ENCODE measurements at regions not wholly inside any gene's neighbourhood (a gene's known extent, or its start where the extent isn't known, plus 50 kb on each side); places are given as distances from the start of the nearest gene placed in this dataset.

GRCh38 chr1:228876187-228876586 lies 140.9 kb downstream of the RHOU start:
- Histone ChIP-seq H3K27me3 (ENCODE audit: control insufficient read depth in 2 of 2, insufficient read depth in 2 of 2, low read length in 2 of 2) (no peaks in the 10 kb centered on the region), H3K4me1 (ENCODE audit: control insufficient read depth in 2 of 2, insufficient read depth in 2 of 2, low read length in 2 of 2) (no peaks in the 10 kb centered on the region), H3K9me3 (ENCODE audit: control insufficient read depth in 2 of 3, low read length in 3 of 3) (no peaks in the 10 kb centered on the region), H3K36me3 (ENCODE audit: control insufficient read depth in 2 of 3, insufficient read depth in 3 of 3, low read length in 3 of 3) (no peaks in the 10 kb centered on the region), H3K4me3 (ENCODE audit: low read length) (no peak overlapping the region), H3K27ac (ENCODE audit: low read depth, low read length) (no peak overlapping the region)
- no peak for ATAC-seq
- H3K9me3 Mint-ChIP-seq, result peaks cover 0 to 5% (median 1%) of the 10 kb centered on the region in 11 donors
- no peak overlapping the region for H3K27ac Mint-ChIP-seq
- intact Hi-C loops (cut with micrococcal nuclease), result no loop called here
- H3K36me3 Mint-ChIP-seq, result no peaks in the 10 kb centered on the region
- no peak for DNase-seq
- ChIA-PET CTCF (no interaction called here), POLR2A (interaction anchor here (0.8 kb wide), 1 partner anchor 29 kb away, joined by 3 read pairs; no protein-coding TSS in a partner anchor)
- H3K4me3 Mint-ChIP-seq, result no peak overlapping the region
- H3K27me3 Mint-ChIP-seq, result peaks cover 0 to 16% (median 0%) of the 10 kb centered on the region in 5 donors
- H3K4me1 Mint-ChIP-seq, result no peaks in the 10 kb centered on the region

DNA sequence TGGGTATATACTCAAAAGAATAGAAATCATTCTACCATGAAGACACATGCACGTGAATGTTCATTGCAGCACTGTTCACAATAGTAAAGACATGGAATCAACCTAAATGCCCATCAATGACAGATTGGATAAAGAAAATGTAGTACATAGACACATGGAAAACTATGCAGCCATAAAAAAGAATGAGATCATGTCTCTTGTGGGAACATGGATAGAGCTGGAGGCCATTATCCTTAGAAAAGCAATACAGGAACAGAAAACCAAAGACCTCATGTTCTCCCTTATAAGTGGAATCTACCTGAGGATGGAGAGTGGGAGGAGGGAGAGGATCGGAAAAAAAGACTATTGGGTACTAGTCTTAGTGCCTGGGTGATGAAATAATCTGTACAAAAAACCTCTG lies 143.9 kb downstream of the RHOU start:
- Histone ChIP-seq H3K4me1 (ENCODE audit: control insufficient read depth in 2 of 2, insufficient read depth in 2 of 2, low read length in 2 of 2) (no peaks in the 10 kb centered on the region), H3K36me3 (ENCODE audit: control insufficient read depth in 2 of 3, insufficient read depth in 3 of 3, low read length in 3 of 3) (no peaks in the 10 kb centered on the region), H3K9me3 (ENCODE audit: control insufficient read depth in 2 of 3, low read length in 3 of 3) (no peaks in the 10 kb centered on the region), H3K27ac (ENCODE audit: low read depth, low read length) (no peak overlapping the region), H3K4me3 (ENCODE audit: low read length) (no peak overlapping the region), H3K27me3 (ENCODE audit: control insufficient read depth in 2 of 2, insufficient read depth in 2 of 2, low read length in 2 of 2) (no peaks in the 10 kb centered on the region)
- intact Hi-C loops (cut with micrococcal nuclease), result no loop called here
- H3K27me3 Mint-ChIP-seq, result peaks cover 0 to 6% (median 0%) of the 10 kb centered on the region in 5 donors
- peaks cover 0 to 8% (median 4%) of the 10 kb centered on the region in 11 donors for H3K9me3 Mint-ChIP-seq
- ATAC-seq, result no peak
- H3K4me1 Mint-ChIP-seq, result no peaks in the 10 kb centered on the region
- H3K27ac Mint-ChIP-seq, result no peak overlapping the region
- ChIA-PET POLR2A (no interaction called here), CTCF (no interaction called here)
- H3K4me3 Mint-ChIP-seq, result no peak overlapping the region
- peaks cover 0 to 4% (median 0%) of the 10 kb centered on the region in 5 donors for H3K36me3 Mint-ChIP-seq
- DNase-seq, result no peak

DNA sequence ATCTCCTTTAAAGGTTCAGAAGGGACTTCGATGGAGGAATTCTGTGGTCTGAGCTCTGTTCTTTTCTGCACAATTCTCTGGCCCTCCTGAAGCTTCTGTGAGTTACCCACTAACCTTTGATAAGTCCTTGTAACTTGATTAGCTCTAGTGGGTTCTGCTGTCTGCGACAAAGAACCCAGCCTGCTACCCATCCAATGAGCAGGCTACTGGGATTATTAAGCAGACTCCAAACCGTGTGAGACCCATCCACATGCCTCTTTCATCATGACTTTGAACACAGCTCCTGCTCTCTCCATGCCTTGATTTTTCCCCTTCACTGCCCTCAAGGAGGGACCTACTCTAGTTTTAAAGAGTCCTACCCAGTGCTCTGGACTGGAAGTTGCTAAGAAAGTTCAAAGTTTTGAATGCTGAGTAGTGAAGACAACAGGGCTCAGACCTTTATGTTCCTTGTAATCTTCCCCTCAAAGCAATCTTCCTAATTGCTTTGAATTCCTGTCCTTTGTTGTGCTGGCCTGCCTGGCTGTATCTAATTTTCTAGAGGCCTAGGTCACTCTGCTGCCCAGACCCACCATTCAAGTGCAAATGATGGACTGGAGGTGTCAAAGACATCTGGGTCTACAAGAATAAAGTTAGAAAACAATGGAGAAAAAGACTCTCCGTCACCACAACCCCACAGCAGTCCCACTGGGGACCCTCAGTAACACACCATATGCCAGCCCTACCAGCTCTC lies 146.9 kb downstream of the RHOU start:
- H3K36me3 ChIP-seq (ENCODE audit: control insufficient read depth in 2 of 3, insufficient read depth in 3 of 3, low read length in 3 of 3), result no peaks in the 10 kb centered on the region
- ATAC-seq, result no peak
- CTCF ChIA-PET, result no interaction called here
- H3K27me3 ChIP-seq (ENCODE audit: control insufficient read depth in 2 of 2, insufficient read depth in 2 of 2, low read length in 2 of 2), result no peaks in the 10 kb centered on the region
- intact Hi-C loops (cut with micrococcal nuclease), result no loop called here
- H3K27me3 Mint-ChIP-seq, result peaks cover 0 to 4% (median 0%) of the 10 kb centered on the region in 5 donors
- no peak overlapping the region for H3K27ac Mint-ChIP-seq
- no peak for DNase-seq
- H3K4me3 ChIP-seq (ENCODE audit: low read length), result no peak overlapping the region
- peaks cover 0 to 2% (median 0%) of the 10 kb centered on the region in 7 donors for H3K4me1 Mint-ChIP-seq
- H3K4me1 ChIP-seq (ENCODE audit: control insufficient read depth in 2 of 2, insufficient read depth in 2 of 2, low read length in 2 of 2), result no peaks in the 10 kb centered on the region
- H3K27ac ChIP-seq (ENCODE audit: low read depth, low read length), result no peak overlapping the region
- H3K4me3 Mint-ChIP-seq, result no peak overlapping the region
- H3K36me3 Mint-ChIP-seq, result peaks cover 0 to 5% (median 0%) of the 10 kb centered on the region in 5 donors
- H3K9me3 Mint-ChIP-seq, result peaks cover 0 to 13% (median 4%) of the 10 kb centered on the region in 11 donors
- no peaks in the 10 kb centered on the region for H3K9me3 ChIP-seq (ENCODE audit: control insufficient read depth in 2 of 3, low read length in 3 of 3)
- POLR2A ChIA-PET, result no interaction called here

GRCh38 chr1:228882771-228883450 lies 147.6 kb downstream of the RHOU start:
- Mint-ChIP-seq H3K36me3 (peaks cover 0 to 5% (median 0%) of the 10 kb centered on the region in 5 donors), H3K9me3 (peaks cover 0 to 13% (median 4%) of the 10 kb centered on the region in 11 donors), H3K27me3 (peaks cover 0 to 8% (median 0%) of the 10 kb centered on the region in 5 donors), H3K4me3 (no peak overlapping the region), H3K27ac (peak overlapping the region in 1 of 9 donors; percentile 37), H3K4me1 (peaks cover 0 to 2% (median 0%) of the 10 kb centered on the region in 7 donors)
- Histone ChIP-seq H3K4me1 (ENCODE audit: control insufficient read depth in 2 of 2, insufficient read depth in 2 of 2, low read length in 2 of 2) (no peaks in the 10 kb centered on the region), H3K4me3 (ENCODE audit: low read length) (no peak overlapping the region), H3K36me3 (ENCODE audit: control insufficient read depth in 2 of 3, insufficient read depth in 3 of 3, low read length in 3 of 3) (no peaks in the 10 kb centered on the region), H3K9me3 (ENCODE audit: control insufficient read depth in 2 of 3, low read length in 3 of 3) (no peaks in the 10 kb centered on the region), H3K27me3 (ENCODE audit: control insufficient read depth in 2 of 2, insufficient read depth in 2 of 2, low read length in 2 of 2) (no peaks in the 10 kb centered on the region), H3K27ac (ENCODE audit: low read depth, low read length) (no peak overlapping the region)
- CTCF ChIA-PET, result no interaction called here
- DNase-seq, result no peak
- ATAC-seq, result no peak
- intact Hi-C loops (cut with micrococcal nuclease), result no loop called here
- POLR2A ChIA-PET, result no interaction called here

GRCh38 chr1:228883535-228883934 lies 148.3 kb downstream of the RHOU start:
- DNase-seq (no peak), ATAC-seq (no peak)
- H3K36me3 ChIP-seq (ENCODE audit: control insufficient read depth in 2 of 3, insufficient read depth in 3 of 3, low read length in 3 of 3), result no peaks in the 10 kb centered on the region
- H3K36me3 Mint-ChIP-seq, result peaks cover 0 to 5% (median 0%) of the 10 kb centered on the region in 5 donors
- no peaks in the 10 kb centered on the region for H3K27me3 ChIP-seq (ENCODE audit: control insufficient read depth in 2 of 2, insufficient read depth in 2 of 2, low read length in 2 of 2)
- ChIA-PET POLR2A (no interaction called here), CTCF (no interaction called here)
- H3K27me3 Mint-ChIP-seq, result peaks cover 0 to 10% (median 0%) of the 10 kb centered on the region in 5 donors
- intact Hi-C loops (cut with micrococcal nuclease), result no loop called here
- peaks cover 0 to 13% (median 4%) of the 10 kb centered on the region in 11 donors for H3K9me3 Mint-ChIP-seq
- no peak overlapping the region for H3K27ac Mint-ChIP-seq
- no peak overlapping the region for H3K4me3 Mint-ChIP-seq
- no peak overlapping the region for H3K4me3 ChIP-seq (ENCODE audit: low read length)
- no peaks in the 10 kb centered on the region for H3K9me3 ChIP-seq (ENCODE audit: control insufficient read depth in 2 of 3, low read length in 3 of 3)
- no peaks in the 10 kb centered on the region for H3K4me1 ChIP-seq (ENCODE audit: control insufficient read depth in 2 of 2, insufficient read depth in 2 of 2, low read length in 2 of 2)
- peaks cover 0 to 2% (median 0%) of the 10 kb centered on the region in 7 donors for H3K4me1 Mint-ChIP-seq
- H3K27ac ChIP-seq (ENCODE audit: low read depth, low read length), result no peak overlapping the region

DNA sequence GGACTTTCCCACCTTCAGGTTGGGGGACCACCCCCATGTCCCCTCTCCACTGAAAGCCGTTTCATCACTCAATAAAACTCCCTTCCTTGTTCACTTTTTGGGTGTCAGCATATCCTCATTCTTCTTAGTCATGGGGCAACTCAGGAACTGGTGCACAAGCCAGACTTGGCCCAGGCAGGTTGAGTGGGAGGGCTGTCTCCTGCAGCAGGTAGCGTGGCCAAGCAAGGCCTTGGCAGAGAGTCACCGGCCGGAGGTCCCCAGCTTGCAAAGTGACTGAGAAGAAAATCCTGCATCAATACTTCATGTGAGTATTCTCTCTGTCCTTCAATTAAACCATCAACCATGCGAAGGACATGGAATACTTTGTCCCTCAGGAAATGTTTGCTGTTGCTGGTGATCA lies 148.9 kb downstream of the RHOU start:
- POLR2A ChIA-PET, result interaction anchor here (0.7 kb wide), 1 partner anchor 14 kb away, joined by 3 read pairs; no protein-coding TSS in a partner anchor
- no peak overlapping the region for H3K27ac Mint-ChIP-seq
- peaks cover 0 to 4% (median 2%) of the 10 kb centered on the region in 7 donors for H3K4me1 Mint-ChIP-seq
- no peaks in the 10 kb centered on the region for H3K36me3 ChIP-seq (ENCODE audit: control insufficient read depth in 2 of 3, insufficient read depth in 3 of 3, low read length in 3 of 3)
- no peak overlapping the region for H3K4me3 Mint-ChIP-seq
- DNase-seq (no peak), ATAC-seq (no peak)
- H3K27ac ChIP-seq (ENCODE audit: low read depth, low read length), result no peak overlapping the region
- peaks cover 0 to 13% (median 2%) of the 10 kb centered on the region in 11 donors for H3K9me3 Mint-ChIP-seq
- no peaks in the 10 kb centered on the region for H3K9me3 ChIP-seq (ENCODE audit: control insufficient read depth in 2 of 3, low read length in 3 of 3)
- no peaks in the 10 kb centered on the region for H3K4me1 ChIP-seq (ENCODE audit: control insufficient read depth in 2 of 2, insufficient read depth in 2 of 2, low read length in 2 of 2)
- no peaks in the 10 kb centered on the region for H3K27me3 ChIP-seq (ENCODE audit: control insufficient read depth in 2 of 2, insufficient read depth in 2 of 2, low read length in 2 of 2)
- CTCF ChIA-PET, result no interaction called here
- peaks cover 0 to 5% (median 0%) of the 10 kb centered on the region in 5 donors for H3K36me3 Mint-ChIP-seq
- H3K27me3 Mint-ChIP-seq, result peaks cover 0 to 10% (median 0%) of the 10 kb centered on the region in 5 donors
- H3K4me3 ChIP-seq (ENCODE audit: low read length), result no peak overlapping the region
- intact Hi-C loops (cut with micrococcal nuclease), result no loop called here

All from naive thymus-derived CD4-positive, alpha-beta T cell (primary cell).